Hepatic stellate cell (primary cell): ENCODE measurements at regions not wholly inside any gene's neighbourhood (a gene's known extent, or its start where the extent isn't known, plus 50 kb on each side); places are given as distances from the start of the nearest gene placed in this dataset.

Experiments used
- DNase-seq: peaks from one replicate; pipeline ENCODE4 v3.0.0; 2011; ENCODE audit warnings: low spot score

- DNase-seq: no peak
Measured at GRCh38 chr6:121499666-121500065, 64.2 kb downstream of the GJA1 start.

GRCh38 chr6:121503589-121503991, 68.1 kb downstream of the GJA1 start:
- DNase-seq: no peak

DNA sequence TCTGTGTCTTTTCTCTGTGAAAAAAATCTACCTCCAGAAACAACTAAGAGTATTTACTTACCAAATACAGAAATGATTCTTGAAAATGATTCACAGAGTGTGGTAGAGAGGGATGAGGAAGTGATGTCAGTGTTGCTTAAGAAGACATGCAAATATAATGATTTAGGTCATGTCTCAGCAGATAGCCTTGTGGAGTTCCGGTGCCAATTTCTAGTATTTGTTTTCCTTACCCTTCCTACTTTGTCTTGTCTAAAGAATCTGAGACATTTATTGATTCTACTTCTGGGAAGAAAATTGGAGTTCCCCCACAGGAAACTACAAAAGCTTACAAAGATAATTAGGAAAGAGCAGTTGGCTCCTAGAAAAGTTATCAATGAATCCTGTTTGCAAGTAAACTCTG, 68.8 kb downstream of the GJA1 start:
- DNase-seq: peak; percentile 43

DNA sequence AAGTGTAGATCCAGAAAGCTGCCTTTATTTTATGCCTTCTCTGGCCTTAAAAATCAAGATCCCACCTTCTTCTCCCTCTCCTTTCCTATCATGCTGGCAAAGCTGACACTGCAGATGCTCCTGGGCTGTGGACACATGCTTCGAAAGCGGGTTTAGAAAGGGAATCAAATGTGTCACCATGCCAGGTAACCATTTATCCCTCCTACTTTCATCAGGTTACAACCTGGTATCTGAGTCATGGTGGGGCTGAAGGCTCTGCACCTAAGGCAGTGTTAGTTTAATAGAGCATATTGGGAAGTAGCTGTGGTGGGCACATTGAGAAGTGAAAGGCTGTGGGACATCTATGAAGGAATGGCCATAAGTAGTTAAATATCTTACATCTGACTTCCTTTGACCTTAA, 69.8 kb downstream of the GJA1 start:
- no peak for DNase-seq

DNA sequence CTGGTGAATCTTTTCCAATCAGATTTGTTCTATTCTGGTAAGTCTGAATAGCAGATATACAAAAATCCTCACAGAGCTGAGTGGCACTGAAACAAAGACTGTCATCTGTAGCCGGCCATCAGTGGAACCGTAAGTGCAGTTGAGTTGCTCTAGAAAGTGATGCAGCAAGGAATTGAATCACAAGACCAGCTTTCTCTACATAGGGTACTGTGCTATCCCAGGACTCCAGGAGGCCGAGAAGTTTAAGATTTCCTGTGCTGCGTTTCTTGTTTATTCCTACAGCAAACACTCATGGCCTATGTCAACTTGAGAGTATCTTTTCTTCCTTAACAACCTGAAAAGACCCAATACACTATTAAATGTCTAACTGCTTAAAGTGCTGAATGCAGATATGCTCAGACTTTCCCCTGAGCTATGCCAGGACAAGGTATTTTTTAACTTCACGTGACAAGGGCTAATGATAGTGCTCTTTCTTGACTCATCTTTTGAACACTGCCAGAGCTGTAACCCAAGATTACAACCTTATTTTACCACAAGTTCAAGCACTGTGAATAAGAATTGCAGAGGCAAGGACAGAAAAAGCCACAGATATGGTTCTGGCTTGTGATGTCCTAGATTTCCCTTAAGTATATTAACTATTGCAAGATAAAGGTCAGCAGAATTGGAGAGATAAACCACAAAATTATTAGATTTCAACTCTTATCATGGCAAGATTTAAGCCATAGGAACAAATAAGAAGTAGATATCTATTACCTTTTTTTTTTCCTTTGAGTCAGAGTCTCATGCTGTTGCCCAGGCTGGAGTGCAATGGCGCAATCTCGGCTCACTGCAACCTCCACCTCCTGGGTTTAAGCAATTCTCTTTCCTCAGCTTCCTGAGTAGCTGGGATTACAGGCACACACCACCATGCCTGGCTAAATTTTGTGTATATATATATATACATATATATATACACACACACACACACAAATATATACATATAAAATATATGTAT, 71.6 kb downstream of the GJA1 start:
- no peak for DNase-seq

DNA sequence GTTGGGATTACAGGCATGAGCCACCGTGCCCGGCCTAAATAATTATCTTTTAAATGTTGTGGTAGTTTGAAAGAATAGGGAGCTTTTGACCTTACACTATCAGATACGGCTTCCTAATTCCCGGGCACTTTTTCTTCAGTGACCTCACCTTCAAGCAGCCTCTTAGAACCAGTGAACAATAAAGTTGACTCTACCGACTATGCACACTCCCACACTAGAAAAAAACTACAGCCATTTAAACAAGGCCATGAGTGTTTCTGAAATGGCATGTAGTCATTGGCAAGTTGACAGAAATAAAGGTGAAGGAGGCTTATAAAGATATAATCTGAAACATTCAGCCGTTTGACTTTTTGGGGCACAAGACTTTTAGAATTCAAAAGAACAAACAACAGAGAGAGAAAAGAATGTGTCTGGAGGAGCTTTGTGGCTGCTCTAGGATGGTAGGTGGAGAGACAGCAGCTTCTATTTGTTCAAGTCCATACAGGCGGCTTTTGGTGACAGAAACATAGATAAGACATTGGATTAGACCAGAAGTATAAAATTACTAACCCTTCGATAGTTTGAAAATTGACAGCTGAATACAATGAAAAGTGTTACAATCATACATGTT, 75.2 kb downstream of the GJA1 start:
- DNase-seq: no peak

GRCh38 chr6:121515630-121516265, 80.3 kb downstream of the GJA1 start:
- DNase-seq: no peak

- no peak for DNase-seq
Measured at GRCh38 chr6:121516331-121516730, 80.9 kb downstream of the GJA1 start.

DNA sequence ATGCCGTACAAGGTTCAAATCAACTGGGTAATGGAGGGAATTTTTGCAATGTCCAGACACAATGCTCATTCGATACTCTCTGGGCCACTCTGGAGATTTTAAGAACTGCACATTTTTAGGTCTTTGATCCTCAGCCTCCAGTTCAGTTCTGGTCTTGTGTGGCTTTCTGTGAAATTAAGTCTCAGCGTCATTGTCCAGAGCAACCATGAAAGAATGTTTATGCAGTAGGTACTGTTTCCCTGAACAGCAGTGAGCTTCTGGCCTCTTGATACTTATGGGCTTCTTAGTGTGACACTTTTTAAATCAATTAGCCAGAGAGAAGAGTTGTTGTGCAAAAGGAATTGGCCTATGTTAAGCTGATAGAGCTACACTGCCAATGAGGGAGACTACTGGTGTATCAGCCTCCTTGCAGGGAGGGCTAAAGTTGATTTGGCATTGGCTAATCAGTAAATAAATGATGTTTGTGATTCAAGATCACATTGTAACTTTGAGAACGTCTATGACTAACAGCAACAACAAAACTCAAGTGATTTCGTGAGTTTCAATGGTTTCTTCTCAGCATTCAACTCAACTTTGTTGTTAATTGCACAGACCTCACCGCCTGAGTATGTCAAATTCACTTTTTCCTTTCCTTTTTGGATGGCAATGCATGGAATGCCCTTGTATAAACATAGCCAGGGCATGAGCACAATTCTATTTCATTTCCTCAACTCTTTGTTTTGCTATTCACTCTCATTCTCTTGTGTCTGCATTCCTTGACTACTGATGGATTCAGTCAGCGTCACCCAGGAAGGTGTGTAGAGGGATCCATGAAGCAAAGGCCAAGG, 85.1 kb downstream of the GJA1 start:
- peak; percentile 27 for DNase-seq

GRCh38 chr6:121521164-121521555, 85.7 kb downstream of the GJA1 start:
- no peak for DNase-seq

DNA sequence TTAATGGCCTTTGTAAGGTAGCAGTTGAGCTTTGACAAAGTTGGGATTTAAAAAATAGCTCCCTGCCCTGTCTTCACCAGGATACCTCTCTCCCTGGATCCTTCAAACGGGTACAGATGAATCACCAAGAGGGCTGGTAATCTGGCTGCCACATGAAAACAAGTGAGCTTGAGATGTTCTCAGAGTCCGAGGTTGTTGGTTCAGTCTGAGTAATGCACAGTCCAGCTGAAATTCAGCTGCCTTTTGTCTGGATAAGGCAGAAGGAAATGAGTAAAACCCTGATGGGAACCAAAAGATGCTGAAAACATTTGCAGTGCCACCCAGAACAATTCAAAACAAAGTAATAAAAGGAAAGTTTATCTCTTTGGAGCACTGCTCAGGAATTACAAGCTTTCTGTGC, 86.8 kb downstream of the GJA1 start:
- peak; percentile 43 for DNase-seq

GRCh38 chr6:121522771-121523386, 87.4 kb downstream of the GJA1 start:
- DNase-seq: no peak

GRCh38 chr6:121523628-121524027, 88.2 kb downstream of the GJA1 start:
- no peak for DNase-seq

- no peak for DNase-seq
Measured at GRCh38 chr6:121526282-121526681, 90.8 kb downstream of the GJA1 start.

DNA sequence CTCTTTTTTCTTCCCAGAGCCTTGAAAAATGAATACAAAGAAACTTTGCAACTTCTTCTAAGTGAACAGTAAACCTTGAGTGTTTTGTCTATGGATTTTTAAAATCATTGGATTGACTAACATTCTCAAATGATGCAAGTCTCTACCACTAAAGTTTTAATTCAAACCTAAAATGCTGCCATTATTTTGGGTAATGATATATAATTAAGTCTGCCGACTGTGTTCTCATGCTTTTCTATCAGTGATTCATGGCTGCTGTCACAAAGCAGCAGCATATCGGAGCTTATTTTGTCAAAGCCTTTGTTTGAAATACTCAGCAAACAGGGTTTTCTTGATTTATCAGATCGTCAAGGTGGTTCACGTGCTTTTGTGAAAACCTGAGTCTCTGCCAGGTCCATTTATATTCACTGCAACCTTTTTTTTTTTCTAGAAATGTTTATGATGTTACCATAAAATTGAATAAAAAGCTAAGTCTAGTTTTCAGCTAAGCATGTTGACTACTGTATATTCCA, 96.3 kb downstream of the GJA1 start:
- DNase-seq: no peak

- no peak for DNase-seq
Measured at GRCh38 chr6:121533321-121533841, 97.9 kb downstream of the GJA1 start.

DNA sequence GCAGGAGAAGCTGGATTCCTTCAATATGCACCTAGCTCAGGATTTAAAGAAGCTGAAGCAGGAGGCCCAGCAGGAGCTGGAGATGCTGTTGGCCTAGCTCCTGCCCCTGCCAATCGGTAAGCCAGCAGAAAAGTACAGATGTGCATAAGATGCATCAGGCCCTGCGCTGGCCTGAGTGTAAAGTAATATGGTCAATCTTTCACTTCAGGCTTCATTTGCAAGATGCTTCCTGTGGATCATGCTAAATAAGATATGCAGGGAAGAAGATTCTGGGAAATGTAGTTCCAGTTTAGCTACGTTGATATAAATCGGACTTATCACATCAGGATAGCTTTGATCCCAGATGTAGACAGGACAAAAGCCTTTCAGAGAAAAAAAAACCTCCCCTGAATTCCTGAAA, 100.3 kb downstream of the GJA1 start:
- DNase-seq: no peak

- no peak for DNase-seq
Measured at GRCh38 chr6:121536345-121536744, 100.9 kb downstream of the GJA1 start.

GRCh38 chr6:121539439-121539838, 104.0 kb downstream of the GJA1 start:
- DNase-seq: no peak

DNA sequence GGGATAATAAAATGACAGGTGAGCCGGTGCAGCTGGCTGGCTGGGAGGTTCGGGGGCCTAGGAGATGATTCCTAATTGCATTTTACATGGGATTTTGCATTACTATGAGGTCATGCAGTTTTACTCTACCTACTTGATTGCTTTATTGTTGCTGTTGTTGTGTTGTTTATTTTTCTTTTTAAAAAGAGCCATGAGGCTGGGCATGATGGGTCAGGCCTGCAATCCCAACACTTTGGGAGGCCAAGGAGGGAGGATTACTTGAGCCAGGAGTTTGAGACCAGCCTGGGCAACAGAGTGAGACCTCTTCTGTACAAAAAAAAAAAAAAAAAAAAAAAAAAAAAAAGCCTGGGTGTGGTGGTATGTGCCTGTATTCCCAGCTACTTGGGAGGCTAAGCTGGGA, 104.8 kb downstream of the GJA1 start:
- no peak for DNase-seq

- no peak for DNase-seq
Measured at GRCh38 chr6:121544691-121545090, 109.2 kb downstream of the GJA1 start.
